Colonic mucosa (tissue), 4 donors: ENCODE measurements at regions not wholly inside any gene's neighbourhood (a gene's known extent, or its start where the extent isn't known, plus 50 kb on each side); places are given as distances from the start of the nearest gene placed in this dataset.

Experiments
- DNase-seq: peaks from one replicate; pipeline ENCODE4 v3.0.0-alpha.2; 2020
- H3K27ac ChIP-seq: fragments of 200-600 bp; one replicate; pipeline ENCODE4 v1.8.0; 2021
- H3K27me3 ChIP-seq: fragments of 200-600 bp; one replicate; pipeline ENCODE4 v1.8.0; 2021
- H3K36me3 ChIP-seq: fragments of 200-600 bp; one replicate; pipeline ENCODE4 v1.8.0; 2021
- H3K4me1 ChIP-seq: fragments of 200-600 bp; one replicate; pipeline ENCODE4 v1.8.0; 2021; ENCODE audit warnings: mild to moderate bottlenecking
- H3K4me3 ChIP-seq: fragments of 200-600 bp; one replicate; pipeline ENCODE4 v1.8.0; 2021
- H3K9ac ChIP-seq, 2 donors: one replicate each; pipeline ENCODE4 v1.7.0; 2013; ENCODE audit warnings: control low read depth in 2 of 2, low read depth in 2 of 2, low read length in 2 of 2
- H3K9me3 ChIP-seq: fragments of 200-600 bp; one replicate; pipeline ENCODE4 v1.8.0; 2021
- intact Hi-C: fragments of 100-400 bp; cut with DNase I; formaldehyde crosslinking; loops from one replicate; pipeline ENCODE4 v1.14.1; 2022
- TF ChIP-seq, protein P1 (sequence below): fragments of 200-600 bp; IDR thresholded peaks from one replicate; pipeline ENCODE4 v1.8.0; 2022; ENCODE audit warnings: antibody characterized with exemption, mild to moderate bottlenecking
- donor health status: healthy.
- donor health status: DM: no; HTN: no; CAD: no.
- donor health status: DM: no; HTN: no; CAD: no.

DNA sequence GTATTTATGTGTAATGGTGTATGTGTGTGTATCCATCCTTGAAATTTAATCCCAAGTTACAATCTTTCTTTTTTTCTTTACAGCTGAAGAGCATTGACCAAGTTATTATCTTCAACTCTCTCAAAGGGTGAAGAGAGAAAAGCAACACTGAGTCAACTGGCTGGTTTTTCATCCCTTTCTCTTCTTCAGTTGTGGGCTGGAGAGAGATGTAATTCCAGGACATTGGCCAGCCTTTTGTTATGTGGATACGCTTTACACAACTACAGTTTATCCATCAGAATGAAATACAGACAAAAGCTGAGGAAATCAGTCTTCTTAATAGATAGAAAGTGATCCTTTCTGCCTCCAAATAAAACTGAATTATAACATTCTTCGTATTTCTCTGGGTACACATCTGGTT, 357.0 kb upstream of the NCAM2 start:
- Histone ChIP-seq H3K27me3 (no peaks in the 10 kb centered on the region), H3K4me3 (no peak overlapping the region), H3K4me1 (no peaks in the 10 kb centered on the region), H3K36me3 (no peaks in the 10 kb centered on the region), H3K9ac (no peak overlapping the region), H3K9me3 (no peaks in the 10 kb centered on the region), H3K27ac (no peak overlapping the region)
- TF ChIP-seq, protein P1, sequence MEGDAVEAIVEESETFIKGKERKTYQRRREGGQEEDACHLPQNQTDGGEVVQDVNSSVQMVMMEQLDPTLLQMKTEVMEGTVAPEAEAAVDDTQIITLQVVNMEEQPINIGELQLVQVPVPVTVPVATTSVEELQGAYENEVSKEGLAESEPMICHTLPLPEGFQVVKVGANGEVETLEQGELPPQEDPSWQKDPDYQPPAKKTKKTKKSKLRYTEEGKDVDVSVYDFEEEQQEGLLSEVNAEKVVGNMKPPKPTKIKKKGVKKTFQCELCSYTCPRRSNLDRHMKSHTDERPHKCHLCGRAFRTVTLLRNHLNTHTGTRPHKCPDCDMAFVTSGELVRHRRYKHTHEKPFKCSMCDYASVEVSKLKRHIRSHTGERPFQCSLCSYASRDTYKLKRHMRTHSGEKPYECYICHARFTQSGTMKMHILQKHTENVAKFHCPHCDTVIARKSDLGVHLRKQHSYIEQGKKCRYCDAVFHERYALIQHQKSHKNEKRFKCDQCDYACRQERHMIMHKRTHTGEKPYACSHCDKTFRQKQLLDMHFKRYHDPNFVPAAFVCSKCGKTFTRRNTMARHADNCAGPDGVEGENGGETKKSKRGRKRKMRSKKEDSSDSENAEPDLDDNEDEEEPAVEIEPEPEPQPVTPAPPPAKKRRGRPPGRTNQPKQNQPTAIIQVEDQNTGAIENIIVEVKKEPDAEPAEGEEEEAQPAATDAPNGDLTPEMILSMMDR: no peak
- DNase-seq: no peak
- intact Hi-C loops: no loop called here

DNA sequence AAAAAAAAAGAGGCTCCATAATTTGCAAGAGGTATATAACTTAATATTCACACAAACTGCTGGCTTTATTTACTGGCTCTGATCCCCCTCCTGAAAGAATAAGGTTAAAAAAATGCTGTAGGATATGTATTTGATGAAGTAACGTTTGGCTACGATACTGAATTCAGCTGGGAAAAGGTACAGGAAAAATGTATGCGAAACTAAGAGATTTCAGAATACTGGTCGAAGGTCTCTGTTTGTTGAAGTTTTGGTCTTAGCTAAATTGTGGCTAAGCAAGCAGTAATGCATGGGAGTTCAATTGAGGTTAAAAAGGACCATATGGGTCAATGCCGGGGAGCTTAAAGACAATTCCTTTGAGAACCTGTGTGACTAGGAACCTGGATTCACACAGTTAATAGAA, 355.5 kb upstream of the NCAM2 start:
- Histone ChIP-seq H3K9ac (no peak overlapping the region), H3K36me3 (no peaks in the 10 kb centered on the region), H3K4me1 (no peaks in the 10 kb centered on the region), H3K9me3 (no peaks in the 10 kb centered on the region), H3K27me3 (no peaks in the 10 kb centered on the region), H3K4me3 (no peak overlapping the region), H3K27ac (no peak overlapping the region)
- DNase-seq: no peak
- intact Hi-C loops: no loop called here
- TF ChIP-seq, protein P1: no peak

DNA sequence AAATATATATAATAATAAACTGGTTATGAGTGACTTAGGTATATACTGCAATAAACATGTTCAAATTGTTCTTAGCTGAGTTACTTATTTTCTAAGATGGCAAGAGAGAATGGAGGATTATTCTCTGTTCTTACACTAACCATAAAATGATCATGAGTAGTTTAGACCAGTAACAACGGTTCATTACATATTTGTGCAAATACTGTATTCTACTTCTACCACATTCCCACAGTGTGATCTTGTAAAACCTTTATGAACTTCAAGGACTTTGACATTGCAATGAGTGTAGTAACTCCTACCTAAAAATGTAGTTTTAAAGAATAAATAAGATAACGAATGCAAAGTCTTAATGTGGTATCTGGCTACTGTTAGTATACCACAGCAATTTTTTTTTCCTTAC, 353.7 kb upstream of the NCAM2 start:
- Histone ChIP-seq H3K4me1 (no peaks in the 10 kb centered on the region), H3K36me3 (no peaks in the 10 kb centered on the region), H3K27ac (no peak overlapping the region), H3K9ac (no peak overlapping the region), H3K4me3 (no peak overlapping the region), H3K9me3 (no peaks in the 10 kb centered on the region), H3K27me3 (no peaks in the 10 kb centered on the region)
- intact Hi-C loops: no loop called here
- DNase-seq: no peak
- TF ChIP-seq, protein P1: no peak

DNA sequence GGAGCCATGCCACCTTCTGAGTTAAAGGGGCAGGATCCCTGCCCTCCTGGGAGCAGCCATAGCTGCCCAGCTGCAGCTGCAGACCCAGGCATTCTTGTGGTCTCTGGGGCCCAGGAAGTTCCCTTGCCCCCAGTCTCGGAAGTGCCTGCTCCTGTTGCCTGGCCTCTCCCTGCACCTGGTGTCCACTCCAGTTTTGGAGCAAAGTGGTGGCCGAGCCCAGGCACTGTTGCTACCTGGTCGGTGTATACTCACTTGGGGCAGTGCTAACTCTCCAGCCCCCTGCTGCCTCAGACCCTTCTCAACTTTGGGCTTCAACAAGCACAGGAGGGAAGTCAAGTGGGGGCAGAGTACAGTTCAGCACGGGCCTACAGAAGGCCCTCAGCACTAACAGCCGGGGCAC, 352.9 kb upstream of the NCAM2 start:
- Histone ChIP-seq H3K9ac (no peak overlapping the region), H3K36me3 (no peaks in the 10 kb centered on the region), H3K27me3 (no peaks in the 10 kb centered on the region), H3K4me3 (no peak overlapping the region), H3K4me1 (no peaks in the 10 kb centered on the region), H3K27ac (no peak overlapping the region), H3K9me3 (no peaks in the 10 kb centered on the region)
- no peak for DNase-seq
- TF ChIP-seq, protein P1: no peak
- intact Hi-C loops: no loop called here

DNA sequence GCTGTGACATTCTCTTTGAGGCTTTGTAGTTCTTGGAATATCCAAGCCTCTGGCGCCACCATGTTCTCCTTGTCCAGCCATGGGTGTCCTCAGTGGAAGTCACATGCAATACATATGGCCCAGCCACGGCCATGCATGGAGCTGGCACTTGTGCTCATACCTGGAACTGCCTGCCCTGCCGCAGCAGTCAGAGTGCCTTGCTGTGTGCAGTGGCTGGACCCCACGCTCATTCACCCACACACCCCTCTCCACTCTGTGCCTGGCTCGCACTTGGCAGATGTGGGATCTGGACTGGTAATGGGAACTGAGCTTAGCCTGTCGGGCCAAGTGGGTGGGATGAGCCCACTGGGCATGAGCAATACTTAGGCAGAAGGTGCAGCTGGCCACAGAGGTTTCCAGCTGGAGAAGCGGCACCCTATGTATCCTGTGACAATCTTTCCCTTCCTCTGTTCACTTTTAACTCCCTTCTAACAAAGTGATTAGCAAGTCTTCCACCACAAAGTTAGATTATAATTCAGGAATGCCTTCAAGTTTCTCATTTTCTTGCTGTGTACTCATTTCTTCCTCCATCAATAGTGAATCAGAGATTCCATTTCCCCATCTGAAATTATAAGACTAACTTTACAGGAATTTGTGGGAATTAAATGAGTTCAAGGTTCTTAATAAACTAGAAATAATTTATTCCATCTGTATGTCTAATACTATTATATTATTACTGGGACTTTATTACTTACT, 351.6 kb upstream of the NCAM2 start:
- intact Hi-C loops: no loop called here
- Histone ChIP-seq H3K9ac (no peak overlapping the region), H3K36me3 (no peaks in the 10 kb centered on the region), H3K4me1 (no peaks in the 10 kb centered on the region), H3K4me3 (no peak overlapping the region), H3K9me3 (no peaks in the 10 kb centered on the region), H3K27me3 (no peaks in the 10 kb centered on the region), H3K27ac (no peak overlapping the region)
- TF ChIP-seq, protein P1: no peak
- no peak for DNase-seq
